ENCODE measurements at regions not wholly inside any gene's neighbourhood (a gene's known extent, or its start where the extent isn't known, plus 50 kb on each side); places are given as distances from the start of the nearest gene placed in this dataset.
"Not testable (repeated sequence)": the region's sequence is repeated elsewhere in the genome, so short reads cannot be mapped to it uniquely, and the experiment has no call there.

DNA sequence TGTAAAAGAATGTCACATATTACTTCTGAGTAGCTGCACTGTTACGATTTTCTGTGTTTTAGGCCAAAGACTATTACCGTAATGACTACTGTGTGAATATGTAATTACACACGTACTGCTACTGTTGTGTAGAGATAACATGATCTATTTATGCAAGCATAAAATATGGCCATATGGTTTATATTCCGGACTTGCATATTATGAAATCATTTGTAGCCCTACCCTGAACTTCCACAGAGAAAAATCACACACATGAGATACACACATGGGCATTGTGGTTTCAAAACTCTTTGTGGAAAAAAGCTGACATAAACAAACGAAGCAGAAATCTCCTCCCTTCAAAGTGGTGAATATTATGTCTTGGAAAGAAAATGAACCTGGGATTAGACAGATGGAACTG lies 373.0 kb upstream of the ADAMTS5 start:
- H3K36me3 Mint-ChIP-seq (ENCODE audit: low read depth), result no peaks in the 10 kb centered on the region
- no peak overlapping the region for H3K27ac Mint-ChIP-seq
- no peaks in the 10 kb centered on the region for H3K9me3 ChIP-seq (ENCODE audit: control insufficient read depth, low read length, poor library complexity, severe bottlenecking)
- ATAC-seq, result no peak
- no peak overlapping the region for H3K4me3 Mint-ChIP-seq
- DNase-seq, result no peak
- no peaks in the 10 kb centered on the region for H3K27me3 Mint-ChIP-seq
- no peaks in the 10 kb centered on the region for H3K4me1 Mint-ChIP-seq

DNA sequence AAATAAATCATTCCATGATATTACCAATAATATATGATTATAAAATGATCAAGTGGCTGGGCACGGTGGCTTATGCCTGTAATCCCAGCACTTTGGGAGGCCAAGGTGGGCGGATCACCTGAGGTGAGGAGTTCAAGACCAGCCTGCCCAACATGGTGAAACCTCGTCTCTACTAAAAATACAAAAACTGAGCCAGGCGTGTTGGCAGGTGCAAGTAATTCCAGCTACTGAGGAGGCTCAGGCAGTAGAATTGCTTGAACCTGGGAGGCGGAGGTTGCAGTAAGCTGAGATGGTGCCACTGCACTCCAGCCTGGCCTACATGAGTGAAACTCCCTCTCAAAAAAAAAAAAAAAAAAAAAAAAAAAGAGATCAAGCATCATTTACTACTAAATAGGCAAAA lies 371.1 kb upstream of the ADAMTS5 start:
- not testable (repeated sequence) for ATAC-seq; DNase-seq; H3K4me1 Mint-ChIP-seq; H3K9me3 ChIP-seq (ENCODE audit: control insufficient read depth, low read length, poor library complexity, severe bottlenecking); H3K27ac Mint-ChIP-seq; H3K27me3 Mint-ChIP-seq; H3K36me3 Mint-ChIP-seq (ENCODE audit: low read depth); H3K4me3 Mint-ChIP-seq

DNA sequence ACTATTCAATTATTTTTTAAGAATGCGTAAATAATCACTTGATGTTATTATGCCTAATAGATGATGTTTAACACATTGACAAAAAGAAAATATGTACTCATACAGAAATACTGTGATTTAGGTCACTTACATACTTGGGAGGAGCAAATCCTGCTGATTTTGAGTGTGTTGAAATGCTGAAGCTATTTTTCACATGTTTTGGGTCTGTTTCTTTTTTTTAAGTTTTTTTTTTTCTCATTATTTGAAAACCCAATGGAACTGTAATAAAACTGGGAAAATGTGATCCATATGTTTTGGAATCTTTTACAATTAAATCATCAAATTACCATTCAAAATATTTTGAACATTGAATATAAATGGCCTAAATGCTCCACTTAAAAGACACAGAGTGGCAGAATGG lies 366.2 kb upstream of the ADAMTS5 start:
- Mint-ChIP-seq H3K4me1 (no peaks in the 10 kb centered on the region), H3K27me3 (no peaks in the 10 kb centered on the region), H3K27ac (no peak overlapping the region), H3K36me3 (ENCODE audit: low read depth) (no peaks in the 10 kb centered on the region), H3K4me3 (no peak overlapping the region)
- no peak for DNase-seq
- ATAC-seq, result no peak
- H3K9me3 ChIP-seq (ENCODE audit: control insufficient read depth, low read length, poor library complexity, severe bottlenecking), result peaks cover 4% of the 10 kb centered on the region

DNA sequence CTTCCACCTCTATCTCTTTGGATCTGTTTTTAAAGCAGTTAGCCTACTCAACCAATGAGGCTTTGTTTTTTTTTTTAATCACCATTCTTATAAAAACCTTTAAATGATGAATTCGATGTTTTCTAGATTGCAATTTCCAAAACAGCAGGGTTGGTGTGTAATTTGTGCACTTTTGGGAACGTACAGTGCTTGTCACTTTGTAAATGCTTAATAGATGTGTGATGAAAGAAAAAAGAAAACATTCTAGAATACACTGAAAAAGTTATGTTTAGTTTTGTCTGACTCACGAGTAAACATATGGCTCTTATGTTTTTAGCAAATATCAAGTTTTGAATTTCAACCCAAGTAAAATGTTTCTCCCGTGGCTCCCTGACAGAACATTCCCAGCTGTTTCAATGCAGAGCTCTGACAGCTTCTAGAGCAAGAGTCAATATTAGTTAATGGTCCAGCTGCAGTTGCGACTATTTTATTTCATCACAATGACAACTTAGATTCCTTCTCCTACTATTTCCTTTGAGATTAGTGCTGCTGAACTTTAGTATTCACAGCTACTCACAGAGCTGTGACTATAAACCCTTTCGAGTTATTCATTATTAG lies 362.5 kb upstream of the ADAMTS5 start:
- peaks cover 4% of the 10 kb centered on the region for H3K9me3 ChIP-seq (ENCODE audit: control insufficient read depth, low read length, poor library complexity, severe bottlenecking)
- Mint-ChIP-seq H3K27ac (no peak overlapping the region), H3K4me1 (no peaks in the 10 kb centered on the region), H3K36me3 (ENCODE audit: low read depth) (no peaks in the 10 kb centered on the region), H3K27me3 (no peaks in the 10 kb centered on the region), H3K4me3 (no peak overlapping the region)
- DNase-seq (no peak), ATAC-seq (no peak)

- no peak for DNase-seq
- H3K9me3 ChIP-seq (ENCODE audit: control insufficient read depth, low read length, poor library complexity, severe bottlenecking), result no peaks in the 10 kb centered on the region
- Mint-ChIP-seq H3K27me3 (no peaks in the 10 kb centered on the region), H3K4me3 (no peak overlapping the region), H3K4me1 (no peaks in the 10 kb centered on the region), H3K36me3 (ENCODE audit: low read depth) (no peaks in the 10 kb centered on the region), H3K27ac (no peak overlapping the region)
- ATAC-seq, result no peak
Measured at GRCh38 chr21:27326301-27326700, 359.4 kb upstream of the ADAMTS5 start.

DNA sequence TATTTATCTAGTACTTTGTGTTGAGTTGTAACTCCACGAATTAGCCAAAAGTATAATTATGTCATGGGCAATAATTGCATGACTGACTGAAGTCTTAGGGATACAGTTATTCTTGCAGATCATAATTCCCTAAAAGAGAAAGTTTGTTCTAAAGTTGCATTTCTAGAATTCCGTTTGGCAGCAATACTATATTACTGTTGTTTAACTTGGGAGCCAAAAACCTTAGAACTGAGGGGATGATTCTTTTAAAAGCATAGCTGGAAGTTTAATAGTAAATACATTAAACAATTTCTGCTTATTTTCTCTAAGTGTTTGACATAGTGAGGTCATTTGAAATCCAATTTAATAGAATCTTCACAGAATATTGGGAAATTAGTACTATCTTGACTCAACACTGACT lies 356.4 kb upstream of the ADAMTS5 start:
- DNase-seq (no peak), ATAC-seq (no peak)
- H3K27ac Mint-ChIP-seq, result no peak overlapping the region
- no peaks in the 10 kb centered on the region for H3K36me3 Mint-ChIP-seq (ENCODE audit: low read depth)
- no peaks in the 10 kb centered on the region for H3K9me3 ChIP-seq (ENCODE audit: control insufficient read depth, low read length, poor library complexity, severe bottlenecking)
- no peaks in the 10 kb centered on the region for H3K4me1 Mint-ChIP-seq
- H3K27me3 Mint-ChIP-seq, result no peaks in the 10 kb centered on the region
- no peak overlapping the region for H3K4me3 Mint-ChIP-seq

- no peak for DNase-seq
- H3K27ac Mint-ChIP-seq, result no peak overlapping the region
- H3K36me3 Mint-ChIP-seq (ENCODE audit: low read depth), result no peaks in the 10 kb centered on the region
- no peak overlapping the region for H3K4me3 Mint-ChIP-seq
- H3K27me3 Mint-ChIP-seq, result no peaks in the 10 kb centered on the region
- H3K4me1 Mint-ChIP-seq, result no peaks in the 10 kb centered on the region
- no peaks in the 10 kb centered on the region for H3K9me3 ChIP-seq (ENCODE audit: control insufficient read depth, low read length, poor library complexity, severe bottlenecking)
- ATAC-seq, result no peak
Measured at GRCh38 chr21:27321791-27322190, 354.9 kb upstream of the ADAMTS5 start.

GRCh38 chr21:27320868-27321267 lies 354.0 kb upstream of the ADAMTS5 start:
- Mint-ChIP-seq H3K36me3 (ENCODE audit: low read depth) (no peaks in the 10 kb centered on the region), H3K27me3 (no peaks in the 10 kb centered on the region), H3K4me3 (no peak overlapping the region), H3K4me1 (no peaks in the 10 kb centered on the region), H3K27ac (no peak overlapping the region)
- DNase-seq (no peak), ATAC-seq (no peak)
- no peaks in the 10 kb centered on the region for H3K9me3 ChIP-seq (ENCODE audit: control insufficient read depth, low read length, poor library complexity, severe bottlenecking)

GRCh38 chr21:27317601-27318000 lies 350.7 kb upstream of the ADAMTS5 start:
- H3K9me3 ChIP-seq (ENCODE audit: control insufficient read depth, low read length, poor library complexity, severe bottlenecking); ATAC-seq; H3K4me1 Mint-ChIP-seq; H3K27ac Mint-ChIP-seq; H3K27me3 Mint-ChIP-seq; H3K4me3 Mint-ChIP-seq; DNase-seq; H3K36me3 Mint-ChIP-seq (ENCODE audit: low read depth): not testable (repeated sequence)

- H3K36me3 Mint-ChIP-seq (ENCODE audit: low read depth), result no peaks in the 10 kb centered on the region
- ATAC-seq (no peak), DNase-seq (no peak)
- no peak overlapping the region for H3K4me3 Mint-ChIP-seq
- no peaks in the 10 kb centered on the region for H3K9me3 ChIP-seq (ENCODE audit: control insufficient read depth, low read length, poor library complexity, severe bottlenecking)
- no peaks in the 10 kb centered on the region for H3K4me1 Mint-ChIP-seq
- no peaks in the 10 kb centered on the region for H3K27me3 Mint-ChIP-seq
- H3K27ac Mint-ChIP-seq, result no peak overlapping the region
Measured at GRCh38 chr21:27315373-27315772, 348.5 kb upstream of the ADAMTS5 start.

DNA sequence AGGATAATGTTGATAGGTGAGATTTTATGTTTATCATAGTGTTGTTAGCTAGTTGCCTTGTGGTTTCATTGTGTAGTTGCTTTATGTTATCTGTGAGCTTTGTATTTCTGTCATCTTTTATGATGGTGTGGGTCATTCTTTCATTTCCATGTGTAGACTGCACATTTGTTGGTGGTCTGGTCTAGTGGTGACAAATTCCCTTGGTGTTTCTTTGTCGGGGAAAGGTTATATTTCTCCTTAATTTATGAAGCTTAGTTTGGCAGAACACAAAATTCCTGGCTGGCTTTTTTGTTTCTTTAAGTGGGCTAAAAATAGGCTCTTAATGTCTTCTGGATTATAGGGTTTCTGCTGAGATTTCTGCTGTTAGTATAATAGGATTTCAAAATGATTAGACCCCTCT lies 347.2 kb upstream of the ADAMTS5 start:
- H3K27ac Mint-ChIP-seq, result no peak overlapping the region
- no peak for DNase-seq
- H3K4me3 Mint-ChIP-seq, result no peak overlapping the region
- H3K36me3 Mint-ChIP-seq (ENCODE audit: low read depth), result no peaks in the 10 kb centered on the region
- no peak for ATAC-seq
- no peaks in the 10 kb centered on the region for H3K9me3 ChIP-seq (ENCODE audit: control insufficient read depth, low read length, poor library complexity, severe bottlenecking)
- H3K4me1 Mint-ChIP-seq, result no peaks in the 10 kb centered on the region
- H3K27me3 Mint-ChIP-seq, result no peaks in the 10 kb centered on the region

DNA sequence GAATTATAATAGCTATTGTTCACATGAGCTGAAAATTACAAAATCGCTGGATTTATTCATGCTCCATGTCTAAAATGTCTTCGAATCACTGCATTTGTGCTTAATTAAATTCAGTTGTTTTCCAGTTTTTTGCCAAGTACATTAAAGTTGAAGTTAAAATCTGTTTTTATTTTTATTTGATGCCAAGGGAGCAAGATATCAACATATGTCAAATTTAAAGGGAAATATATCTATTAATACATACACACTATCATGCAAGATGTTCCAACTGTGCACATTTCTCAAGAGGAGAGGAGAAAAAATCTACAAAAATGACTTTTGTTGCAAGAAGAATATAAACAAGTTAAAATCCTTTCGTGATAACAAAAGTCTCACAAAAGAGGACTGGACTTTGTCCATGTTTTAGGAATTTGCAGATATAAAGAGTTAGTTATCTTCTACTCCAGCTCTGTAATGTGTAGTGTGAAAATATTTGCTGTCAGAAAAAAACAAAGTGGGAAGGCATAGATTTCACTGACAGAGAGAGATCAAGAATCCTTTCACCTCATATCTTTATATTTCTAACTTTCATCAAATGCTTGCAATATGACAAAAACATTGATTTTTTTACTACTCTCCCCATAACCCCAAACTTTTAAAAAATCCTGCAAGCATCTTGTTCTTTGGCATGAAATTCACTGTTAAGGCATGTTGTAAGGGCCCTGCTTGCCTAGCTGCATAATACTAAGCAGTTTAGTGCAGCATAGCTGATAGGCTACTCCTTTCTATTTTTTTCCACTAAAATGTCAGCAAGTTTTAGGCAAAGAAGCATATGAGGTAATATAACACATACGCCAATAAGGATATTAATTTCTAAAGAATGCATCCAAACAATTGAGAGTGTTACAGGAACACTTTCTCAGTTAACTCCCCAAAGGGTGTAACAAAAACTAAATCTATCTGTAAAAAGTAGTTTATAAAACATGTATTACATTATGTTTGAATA lies 340.2 kb upstream of the ADAMTS5 start:
- H3K9me3 ChIP-seq (ENCODE audit: control insufficient read depth, low read length, poor library complexity, severe bottlenecking), result no peaks in the 10 kb centered on the region
- Mint-ChIP-seq H3K4me3 (no peak overlapping the region), H3K4me1 (no peaks in the 10 kb centered on the region), H3K27ac (no peak overlapping the region), H3K27me3 (no peaks in the 10 kb centered on the region), H3K36me3 (ENCODE audit: low read depth) (no peaks in the 10 kb centered on the region)
- ATAC-seq (no peak), DNase-seq (no peak)

DNA sequence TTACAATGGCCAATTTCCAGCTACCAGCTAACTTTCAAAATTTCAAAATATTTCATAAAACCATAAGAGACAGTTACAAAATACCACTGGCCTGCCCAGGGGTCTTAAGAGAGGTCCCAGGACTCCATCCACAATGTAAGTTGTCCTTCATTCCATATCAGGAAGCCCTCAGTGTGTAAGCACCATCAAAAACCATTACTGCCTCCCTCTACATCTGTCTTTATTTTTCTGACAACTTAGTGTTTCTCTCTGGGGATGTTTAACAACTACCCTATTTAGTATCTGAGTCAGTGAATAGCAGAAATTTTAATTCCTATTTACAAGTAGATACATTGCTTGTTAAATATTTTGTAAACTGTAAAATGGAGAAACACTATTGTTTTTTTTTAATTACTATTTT lies 339.3 kb upstream of the ADAMTS5 start:
- no peaks in the 10 kb centered on the region for H3K36me3 Mint-ChIP-seq (ENCODE audit: low read depth)
- no peaks in the 10 kb centered on the region for H3K4me1 Mint-ChIP-seq
- H3K27ac Mint-ChIP-seq, result no peak overlapping the region
- no peak overlapping the region for H3K4me3 Mint-ChIP-seq
- no peaks in the 10 kb centered on the region for H3K9me3 ChIP-seq (ENCODE audit: control insufficient read depth, low read length, poor library complexity, severe bottlenecking)
- ATAC-seq (no peak), DNase-seq (no peak)
- H3K27me3 Mint-ChIP-seq, result no peaks in the 10 kb centered on the region

DNA sequence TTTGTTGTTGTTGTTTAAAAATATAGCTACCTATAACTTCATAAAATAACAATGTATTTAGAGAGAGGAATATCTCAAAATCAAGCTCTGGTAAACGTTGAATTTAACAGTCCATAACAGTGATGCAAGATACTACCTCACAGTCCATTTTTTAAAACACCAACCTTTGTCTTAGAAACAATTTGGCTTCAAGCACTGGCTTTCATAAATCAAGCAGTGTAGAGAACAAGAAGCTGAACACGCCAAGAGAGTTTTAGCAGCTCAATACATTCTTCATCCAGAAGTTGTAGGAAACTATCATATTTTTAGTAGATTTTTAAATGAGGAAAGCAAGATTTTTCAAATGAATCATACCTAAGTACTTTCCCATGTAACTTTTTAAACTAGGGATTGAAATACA lies 334.3 kb upstream of the ADAMTS5 start:
- Mint-ChIP-seq H3K36me3 (ENCODE audit: low read depth) (no peaks in the 10 kb centered on the region), H3K27me3 (no peaks in the 10 kb centered on the region), H3K27ac (no peak overlapping the region), H3K4me3 (no peak overlapping the region), H3K4me1 (no peaks in the 10 kb centered on the region)
- no peaks in the 10 kb centered on the region for H3K9me3 ChIP-seq (ENCODE audit: control insufficient read depth, low read length, poor library complexity, severe bottlenecking)
- DNase-seq (no peak), ATAC-seq (no peak)
